NCI-H2171 (cell line): ENCODE measurements at regions not wholly inside any gene's neighbourhood (a gene's known extent, or its start where the extent isn't known, plus 50 kb on each side); places are given as distances from the start of the nearest gene placed in this dataset.
A peak's percentile ranks its signal among the peaks of the same experiment; 100 is the strongest.

Source experiments
- DNase-seq: peaks from one replicate; lab custom pipeline; 2025; lab: John Stamatoyannopoulos, UW

DNA sequence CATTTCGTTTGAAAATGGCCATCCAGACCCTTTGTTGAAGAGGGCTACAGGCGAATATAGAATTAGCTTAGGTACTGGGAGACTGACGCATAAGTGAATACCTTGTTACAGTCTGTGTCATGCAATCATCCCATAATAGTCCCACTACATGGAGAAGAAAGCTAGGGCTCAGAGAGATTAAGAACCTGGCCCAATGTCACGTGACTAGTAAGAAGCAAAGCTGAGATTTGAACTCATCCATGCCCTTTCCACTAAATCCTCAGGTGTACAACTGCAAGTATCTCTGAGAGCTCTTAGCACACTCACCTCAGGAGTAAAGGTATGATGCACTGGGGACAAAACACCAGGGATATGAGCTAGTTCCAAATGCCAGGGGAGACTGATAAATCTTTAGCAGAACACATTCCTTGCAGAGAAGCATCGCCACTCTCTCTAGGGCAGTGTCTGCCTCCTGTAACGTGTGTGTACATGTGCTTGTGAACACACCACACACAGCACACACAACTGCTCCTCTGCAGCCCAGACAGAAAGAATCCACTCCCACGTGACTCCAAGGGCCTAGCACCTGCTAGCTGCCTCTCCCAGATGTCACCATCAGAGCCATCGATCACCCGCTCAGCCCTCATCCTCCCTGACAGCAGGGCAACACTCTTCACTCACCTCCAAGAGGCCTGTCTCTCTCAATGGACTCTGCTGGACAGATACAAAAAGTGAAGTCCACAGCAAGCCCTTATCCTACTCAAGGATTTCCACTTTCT is 402.8 kb downstream of the NXPE2 start:
- peak; percentile 59 for DNase-seq

DNA sequence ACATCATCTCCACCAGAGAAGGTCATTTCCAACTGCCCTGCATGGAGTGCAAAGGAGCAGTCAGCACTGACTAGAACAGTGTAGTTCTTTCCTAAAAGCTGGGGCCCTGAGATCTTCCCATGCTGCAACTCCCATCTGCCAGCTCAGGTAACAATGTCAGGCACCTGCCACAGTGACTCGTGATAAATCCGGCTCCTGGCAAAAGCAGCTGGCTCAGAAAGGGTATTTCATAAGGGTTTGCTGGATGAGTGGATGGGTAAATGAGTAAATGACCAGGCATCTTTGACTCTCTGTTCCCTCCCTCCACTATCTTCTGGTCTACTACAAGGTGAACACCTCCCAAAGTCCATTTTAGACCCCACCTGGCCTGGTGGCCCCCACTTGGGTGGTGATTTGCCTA is 403.6 kb downstream of the NXPE2 start:
- DNase-seq: peak; percentile 76

DNA sequence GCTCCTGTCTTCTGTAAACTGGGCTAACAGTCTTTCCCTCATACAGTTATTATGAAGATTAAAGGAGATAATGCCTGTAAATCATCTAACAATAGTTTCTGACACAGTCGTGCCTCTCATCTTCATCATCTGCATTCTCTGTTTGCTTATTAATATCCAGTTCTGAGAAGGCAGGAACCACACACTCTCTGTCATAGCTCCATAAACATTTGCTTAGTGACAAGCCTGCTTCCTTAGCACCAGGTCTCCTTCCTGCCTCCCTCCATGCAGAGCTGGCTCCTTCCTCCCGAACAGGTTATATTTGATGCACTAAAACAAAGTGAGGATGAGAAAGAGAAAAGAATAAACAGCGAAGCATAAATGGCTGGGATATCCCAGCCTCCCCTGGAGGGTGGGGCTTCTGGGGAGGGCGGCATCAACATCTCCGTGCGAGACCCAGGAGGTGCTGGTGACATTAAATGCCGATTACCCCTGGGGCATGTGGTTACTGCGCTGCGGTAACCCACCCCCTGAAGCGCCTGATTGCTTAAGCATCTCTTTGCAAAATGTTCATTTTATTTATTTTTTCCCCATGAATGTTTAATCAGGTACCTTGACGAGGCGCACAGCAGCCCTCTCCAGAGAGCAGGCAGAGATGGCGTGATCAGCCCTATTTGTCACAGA is 404.9 kb downstream of the NXPE2 start:
- no peak for DNase-seq

DNA sequence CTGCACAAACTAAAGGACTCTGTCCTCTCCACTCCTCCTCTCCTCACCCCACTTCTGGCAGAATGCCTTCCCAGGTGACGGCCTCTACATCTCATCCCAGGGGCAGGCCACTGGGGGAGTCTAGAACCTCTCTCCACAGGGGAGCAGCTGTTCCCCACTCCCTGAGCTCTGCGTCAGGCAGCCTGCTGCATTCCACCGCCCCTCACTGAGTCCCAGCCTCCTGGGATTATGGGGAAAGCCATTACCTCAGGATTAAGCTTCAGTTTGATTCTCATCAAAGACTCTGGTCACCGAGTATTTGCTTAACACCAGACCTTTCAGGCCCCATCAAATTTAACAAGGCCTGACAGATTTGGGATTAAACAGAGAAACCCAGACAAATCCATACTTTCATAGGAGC is 405.9 kb downstream of the NXPE2 start:
- peak; percentile 43 for DNase-seq

DNA sequence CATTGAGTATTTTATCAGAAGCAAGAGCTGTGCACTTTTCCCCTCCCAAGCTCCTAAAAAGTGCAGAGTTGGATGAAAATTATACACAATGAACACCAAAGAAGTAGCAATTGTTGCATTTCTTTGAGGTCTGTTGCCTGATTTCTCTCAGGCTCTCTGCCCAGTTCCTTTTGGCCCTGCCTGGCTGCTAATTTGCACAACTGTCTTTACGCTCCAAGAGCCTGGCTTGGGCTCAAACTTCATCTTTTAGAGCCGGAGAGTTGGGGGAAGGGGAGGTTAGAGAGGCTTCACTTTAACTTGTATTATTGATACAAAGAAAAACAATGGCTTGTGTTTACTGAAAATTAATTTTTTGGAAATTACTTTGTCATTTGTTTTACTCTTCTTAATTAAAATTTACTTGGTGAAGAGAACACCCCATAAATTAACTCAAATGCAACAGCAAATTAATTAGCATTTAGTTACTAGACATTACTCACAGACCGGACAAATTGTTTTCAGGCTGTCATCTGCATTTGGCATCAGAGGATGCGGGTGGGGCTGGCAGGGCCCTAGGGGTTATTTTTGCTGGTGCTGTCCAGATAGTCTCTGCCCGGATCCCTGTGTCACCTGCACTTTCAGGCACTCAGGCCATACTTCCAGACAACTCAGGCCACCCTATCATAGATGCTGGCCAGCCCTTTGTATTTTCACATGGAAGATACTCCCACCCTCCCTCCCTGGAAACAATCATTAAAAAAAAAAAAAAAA is 407.3 kb downstream of the NXPE2 start:
- DNase-seq: peak; percentile 5

DNA sequence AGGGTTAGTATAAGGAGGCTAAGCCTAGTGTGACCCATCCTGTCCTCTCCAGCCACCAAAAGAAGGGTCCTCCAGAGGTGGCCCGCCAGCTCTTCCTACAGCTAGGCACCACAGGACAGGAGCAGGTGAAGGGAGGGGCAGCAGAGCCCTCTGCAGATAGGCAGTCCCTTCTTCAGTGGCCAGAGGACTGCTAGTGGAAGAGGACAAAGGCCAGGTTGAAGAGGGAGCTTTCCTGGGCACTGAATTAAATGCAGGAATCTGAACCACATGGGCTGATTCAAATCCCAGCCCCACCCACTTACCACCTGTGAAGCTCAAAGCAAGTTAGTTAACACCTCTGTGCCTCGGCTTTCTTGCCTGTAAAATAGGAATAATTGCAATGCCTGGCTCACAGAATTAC is 409.5 kb downstream of the NXPE2 start:
- DNase-seq: no peak

DNA sequence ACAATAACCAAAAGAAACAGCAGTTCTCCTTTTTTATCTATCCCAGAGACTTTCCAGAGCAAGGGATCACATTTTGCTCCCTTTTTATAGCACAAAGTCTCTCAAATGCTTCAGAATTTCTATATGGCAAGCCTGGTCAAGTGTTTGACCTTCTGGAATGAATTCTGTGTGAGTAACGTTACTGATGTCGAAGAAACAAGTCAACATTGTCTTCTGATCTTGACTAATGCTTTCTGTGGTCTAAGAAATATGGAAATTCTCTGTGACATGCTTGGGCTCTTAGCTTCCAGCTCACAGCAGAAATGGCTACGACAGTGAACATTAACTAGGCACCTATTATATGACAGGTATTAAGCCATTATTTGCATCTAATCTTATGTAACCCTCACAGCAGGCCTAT is 411.7 kb downstream of the CADM1 start:
- no peak for DNase-seq

DNA sequence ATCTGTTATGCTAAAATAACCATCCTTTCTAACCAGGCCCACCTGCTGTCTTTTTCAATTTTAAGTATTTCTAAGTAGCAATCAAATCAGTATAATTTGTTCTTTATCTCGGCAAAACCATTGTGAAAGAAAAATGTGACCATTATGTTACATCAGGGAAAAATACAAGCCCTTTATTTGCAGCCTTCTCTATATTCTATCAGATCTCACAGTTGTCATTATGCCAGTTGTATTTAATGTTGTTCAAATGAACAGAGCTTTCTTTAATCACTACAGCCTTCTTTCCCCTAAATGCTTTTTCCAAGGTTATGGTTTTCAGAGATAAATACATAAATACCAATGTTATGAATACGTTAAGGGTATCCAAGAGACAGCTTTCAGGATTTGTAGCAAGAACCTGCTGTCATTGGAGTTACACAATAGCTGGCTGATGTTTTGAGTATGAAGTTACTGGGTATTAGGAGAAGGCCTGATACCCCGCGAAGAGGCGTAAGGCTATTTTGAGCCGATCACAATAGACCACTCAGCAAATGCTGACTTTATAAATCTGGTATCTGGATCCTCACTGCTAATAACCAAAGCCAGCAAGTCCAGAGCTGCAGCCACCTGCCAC is 406.3 kb downstream of the CADM1 start:
- no peak for DNase-seq

DNA sequence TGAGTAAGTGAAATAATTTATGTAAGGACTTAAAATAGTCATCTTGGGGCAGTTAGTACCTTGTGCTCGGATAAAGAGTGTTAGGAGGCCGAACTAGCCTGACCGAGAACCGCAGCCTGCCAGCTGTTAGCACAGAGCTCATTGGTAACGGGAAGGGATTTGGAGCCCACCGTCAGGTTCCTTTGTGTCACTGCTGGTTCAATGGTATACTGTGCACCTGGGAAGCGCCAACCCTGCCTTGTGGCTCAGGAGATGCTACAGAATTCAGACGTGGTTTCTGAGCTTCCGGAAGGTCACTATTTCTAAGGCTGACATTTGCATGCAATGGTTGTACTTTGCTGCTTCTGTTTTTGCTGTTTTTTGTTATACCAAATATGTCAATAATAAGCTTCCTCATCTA is 403.5 kb downstream of the CADM1 start:
- DNase-seq: no peak

DNA sequence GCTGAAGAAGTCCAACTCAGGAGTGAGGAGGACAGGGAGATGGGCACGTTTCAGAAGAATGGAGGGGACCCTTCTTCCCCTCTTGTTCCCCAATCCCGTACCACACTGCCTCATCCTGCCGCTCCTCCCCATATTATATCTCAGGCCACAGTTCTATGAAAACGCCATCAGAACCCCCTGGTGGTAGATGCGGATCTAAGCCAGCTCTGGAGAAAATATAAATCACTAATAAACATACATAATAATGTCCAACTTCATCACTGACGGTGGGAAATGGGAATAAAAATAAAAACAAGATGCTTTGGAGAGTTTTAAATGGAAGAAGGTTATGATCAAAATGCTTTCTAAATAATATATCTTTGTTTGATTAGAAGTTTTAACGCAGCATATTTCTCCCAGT is 400.3 kb downstream of the CADM1 start:
- no peak for DNase-seq

DNA sequence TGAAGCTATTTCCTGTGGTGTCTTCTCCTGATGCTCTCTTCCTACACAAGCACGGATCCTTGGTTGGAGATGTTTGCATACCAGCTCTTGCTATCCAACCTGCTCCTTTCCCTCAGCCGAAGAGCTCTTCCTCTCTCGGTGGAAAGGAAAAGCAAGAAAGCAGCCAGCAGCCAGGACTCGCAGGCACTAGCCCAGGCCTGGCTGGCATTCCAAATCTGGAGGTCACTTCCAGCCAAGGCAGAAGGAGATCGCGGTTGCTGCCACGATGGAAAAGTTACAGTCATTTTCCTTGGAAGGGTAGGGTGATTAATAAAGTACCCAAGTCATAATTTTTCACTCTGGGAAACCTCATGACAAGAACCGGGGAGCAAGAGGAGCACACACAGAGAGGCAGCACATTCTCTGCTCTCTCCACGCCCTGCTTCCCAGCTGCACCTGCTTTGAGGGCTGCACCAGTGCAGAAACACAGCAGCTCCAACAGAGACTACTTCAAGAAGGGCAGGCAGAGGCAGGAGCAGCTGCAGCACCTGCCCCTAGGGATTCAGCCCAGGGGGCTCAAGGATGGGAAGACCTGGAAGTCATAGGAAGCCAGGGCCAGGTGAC is 399.3 kb downstream of the CADM1 start:
- DNase-seq: no peak

DNA sequence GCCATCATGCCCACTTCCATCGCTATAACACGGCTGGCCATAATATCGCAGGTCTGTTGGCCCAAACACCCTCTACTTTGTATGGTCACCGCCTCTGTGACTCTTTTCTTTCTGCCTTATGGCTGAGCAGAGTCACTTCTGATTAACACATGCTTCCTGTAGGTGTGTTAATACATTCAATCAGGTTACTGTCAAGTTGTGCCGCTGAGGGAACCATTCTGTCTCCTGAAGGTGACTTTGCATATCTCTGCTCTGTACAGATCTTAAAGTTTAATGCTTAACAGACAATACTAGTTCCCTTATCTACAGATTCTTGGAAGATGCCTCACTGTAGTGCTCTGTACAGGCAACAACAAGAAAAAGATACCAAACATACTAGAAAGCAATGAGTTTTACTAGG is 393.1 kb downstream of the CADM1 start:
- no peak for DNase-seq

DNA sequence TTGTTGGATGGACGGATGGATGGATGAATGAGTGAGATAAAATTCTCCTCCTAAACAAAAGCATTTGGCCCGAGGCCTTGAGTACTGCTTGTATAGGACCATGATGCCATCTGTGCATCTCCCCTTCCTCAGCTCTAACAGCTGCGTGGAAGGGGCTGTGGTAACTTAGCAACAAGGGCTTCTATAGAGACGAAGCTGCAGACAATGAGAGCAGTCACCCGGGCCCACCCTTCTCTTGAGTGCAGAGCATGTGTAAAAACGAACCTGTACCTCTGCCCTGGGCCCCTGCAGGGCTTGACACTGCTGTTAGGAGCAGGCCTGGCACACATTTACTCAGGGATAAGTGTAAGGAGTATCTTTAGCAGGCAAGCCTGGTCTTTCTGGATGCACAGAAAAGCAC is 391.5 kb downstream of the CADM1 start:
- DNase-seq: peak; percentile 59

DNA sequence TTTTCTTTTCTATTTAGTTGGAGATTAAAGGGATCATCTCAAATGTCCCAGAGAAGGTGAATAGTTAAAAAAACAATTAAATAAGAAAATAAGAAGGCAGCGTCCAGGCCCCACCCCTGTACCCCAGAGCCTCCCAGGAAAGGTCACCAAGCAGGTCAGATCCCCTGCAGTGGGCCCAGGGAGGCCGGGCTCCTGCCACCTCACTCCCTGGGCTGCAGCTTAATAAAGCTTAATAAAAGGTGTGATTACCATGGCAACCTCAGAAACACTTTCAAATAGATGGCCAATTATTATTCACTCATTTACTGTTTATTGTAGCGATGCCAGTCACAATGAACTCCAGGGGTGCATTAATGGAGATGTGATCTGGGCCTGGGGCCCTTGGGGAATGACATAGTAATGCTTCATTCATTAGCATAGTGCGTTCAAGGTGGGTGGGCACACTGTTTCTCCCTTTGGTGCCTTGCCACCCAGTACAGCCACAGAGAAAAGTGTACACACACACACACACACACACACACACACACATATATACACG is 386.2 kb downstream of the CADM1 start:
- DNase-seq: no peak

DNA sequence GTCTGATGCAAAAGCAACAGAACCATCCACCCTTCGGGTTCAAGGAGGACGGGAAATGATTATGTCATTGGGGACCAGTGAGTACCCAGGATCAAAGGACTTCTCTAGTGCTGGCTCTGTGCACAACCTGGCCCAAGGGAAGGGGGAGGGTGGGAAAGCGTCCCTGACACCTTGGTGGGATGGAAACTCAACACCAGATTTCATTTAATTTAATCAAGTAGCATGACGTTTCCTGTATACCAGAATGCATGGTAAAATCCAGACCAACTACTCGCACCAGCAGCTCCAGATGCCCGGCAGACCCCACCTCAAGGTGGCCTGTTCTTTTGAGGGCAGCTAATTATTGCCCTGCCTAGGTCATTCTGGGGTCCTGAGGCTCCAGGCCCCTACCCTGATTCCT is 385.1 kb downstream of the CADM1 start:
- DNase-seq: no peak
